ENCODE measurements at regions not wholly inside any gene's neighbourhood (a gene's known extent, or its start where the extent isn't known, plus 50 kb on each side); places are given as distances from the start of the nearest gene placed in this dataset.

GRCh38 chr18:73479477-73479876 is 611.7 kb upstream of the NETO1 start:
- 67 to 89% methylated on average over 2 of the region's 2 CpGs for WGBS, 2 donors (ENCODE audit: low coverage in 1 of 2)
- intact Hi-C loops (cut with DNase I; ENCODE audit: low total_unique reads), result no loop called here
- no peaks in the 10 kb centered on the region for H3K36me3 ChIP-seq
- H3K4me3 ChIP-seq, result no peak overlapping the region
- DNase-seq, result no peak
- H3K9me3 ChIP-seq, result no peaks in the 10 kb centered on the region
- no peaks in the 10 kb centered on the region for H3K4me1 ChIP-seq
- H3K27me3 ChIP-seq, result no peaks in the 10 kb centered on the region
- TF ChIP-seq EP300 (IDR thresholded peaks at IDR 0.05; ENCODE audit: low read depth) (no peak), CTCF (IDR thresholded peaks at IDR 0.05) (no peak), POLR2AphosphoS5 (IDR thresholded peaks at IDR 0.05) (no peak), POLR2A (IDR thresholded peaks at IDR 0.05) (no peak)
- no peak overlapping the region for H3K27ac ChIP-seq
- in situ Hi-C loops (cut with MboI; ENCODE audit: low pct_ligation_motif_present in 1 of 4, low pct_unique_long_range_greater_than_20kb in 1 of 4, low sequenced_read_pairs in 3 of 4), result no loop called here

GRCh38 chr18:73478191-73478590 is 610.4 kb upstream of the NETO1 start:
- H3K4me3 ChIP-seq, result no peak overlapping the region
- no peak overlapping the region for H3K27ac ChIP-seq
- H3K4me1 ChIP-seq, result no peaks in the 10 kb centered on the region
- H3K9me3 ChIP-seq, result no peaks in the 10 kb centered on the region
- in situ Hi-C loops (cut with MboI; ENCODE audit: low pct_ligation_motif_present in 1 of 4, low pct_unique_long_range_greater_than_20kb in 1 of 4, low sequenced_read_pairs in 3 of 4), result no loop called here
- DNase-seq, result no peak
- H3K27me3 ChIP-seq, result no peaks in the 10 kb centered on the region
- intact Hi-C loops (cut with DNase I; ENCODE audit: low total_unique reads), result no loop called here
- TF ChIP-seq POLR2A (IDR thresholded peaks at IDR 0.05), result no peak
- no peak for TF ChIP-seq POLR2AphosphoS5 (IDR thresholded peaks at IDR 0.05)
- H3K36me3 ChIP-seq, result no peaks in the 10 kb centered on the region
- 77 to 82% methylated on average over 2 of the region's 2 CpGs for WGBS, 2 donors (ENCODE audit: low coverage in 1 of 2)

- Histone ChIP-seq H3K4me3 (no peak overlapping the region), H3K27ac (no peak overlapping the region), H3K27me3 (no peaks in the 10 kb centered on the region), H3K4me1 (no peaks in the 10 kb centered on the region), H3K9me3 (no peaks in the 10 kb centered on the region), H3K36me3 (no peaks in the 10 kb centered on the region)
- DNase-seq, result no peak
- 73 to 86% methylated on average over 3 of the region's 3 CpGs for WGBS, 2 donors (ENCODE audit: low coverage in 1 of 2)
- intact Hi-C loops (cut with DNase I; ENCODE audit: low total_unique reads), result no loop called here
- TF ChIP-seq POLR2AphosphoS5 (IDR thresholded peaks at IDR 0.05) (no peak), EP300 (IDR thresholded peaks at IDR 0.05; ENCODE audit: low read depth) (no peak), POLR2A (IDR thresholded peaks at IDR 0.05) (no peak), CTCF (IDR thresholded peaks at IDR 0.05) (no peak)
- in situ Hi-C loops (cut with MboI; ENCODE audit: low pct_ligation_motif_present in 1 of 4, low pct_unique_long_range_greater_than_20kb in 1 of 4, low sequenced_read_pairs in 3 of 4), result no loop called here
Measured at GRCh38 chr18:73476031-73476430, 608.2 kb upstream of the NETO1 start.

GRCh38 chr18:73462092-73462491 is 594.3 kb upstream of the NETO1 start:
- TF ChIP-seq POLR2A (IDR thresholded peaks at IDR 0.05), result no peak
- TF ChIP-seq CTCF (IDR thresholded peaks at IDR 0.05), result no peak
- TF ChIP-seq EP300 (IDR thresholded peaks at IDR 0.05; ENCODE audit: low read depth), result no peak
- no peak for TF ChIP-seq POLR2AphosphoS5 (IDR thresholded peaks at IDR 0.05)
- intact Hi-C loops (cut with DNase I; ENCODE audit: low total_unique reads) (no loop called here), in situ Hi-C loops (cut with MboI; ENCODE audit: low pct_ligation_motif_present in 1 of 4, low pct_unique_long_range_greater_than_20kb in 1 of 4, low sequenced_read_pairs in 3 of 4) (no loop called here)
- Histone ChIP-seq H3K27ac (no peak overlapping the region), H3K36me3 (no peaks in the 10 kb centered on the region), H3K27me3 (no peaks in the 10 kb centered on the region), H3K4me1 (no peaks in the 10 kb centered on the region), H3K9me3 (no peaks in the 10 kb centered on the region), H3K4me3 (no peak overlapping the region)
- no peak for DNase-seq
- WGBS, 2 donors (ENCODE audit: low coverage in 1 of 2), result 13 to 25% methylated on average over 2 of the region's 2 CpGs

- TF ChIP-seq POLR2AphosphoS5 (IDR thresholded peaks at IDR 0.05) (no peak), POLR2A (IDR thresholded peaks at IDR 0.05) (no peak), CTCF (IDR thresholded peaks at IDR 0.05) (no peak), EP300 (IDR thresholded peaks at IDR 0.05; ENCODE audit: low read depth) (no peak)
- Histone ChIP-seq H3K9me3 (no peaks in the 10 kb centered on the region), H3K36me3 (no peaks in the 10 kb centered on the region), H3K27ac (no peak overlapping the region), H3K4me1 (no peaks in the 10 kb centered on the region), H3K4me3 (no peak overlapping the region), H3K27me3 (no peaks in the 10 kb centered on the region)
- in situ Hi-C loops (cut with MboI; ENCODE audit: low pct_ligation_motif_present in 1 of 4, low pct_unique_long_range_greater_than_20kb in 1 of 4, low sequenced_read_pairs in 3 of 4) (no loop called here), intact Hi-C loops (cut with DNase I; ENCODE audit: low total_unique reads) (no loop called here)
- WGBS, 2 donors (ENCODE audit: low coverage in 1 of 2), result 67 to 78% methylated on average over 1 of the region's 1 CpG
- no peak for DNase-seq
Measured at GRCh38 chr18:73461780-73462059, 593.9 kb upstream of the NETO1 start.

Measured in transverse colon (tissue), 4 donors.